ENCODE measurements at regions not wholly inside any gene's neighbourhood (a gene's known extent, or its start where the extent isn't known, plus 50 kb on each side); places are given as distances from the start of the nearest gene placed in this dataset.

GRCh38 chr7:109354552-109354951 is 784.9 kb downstream of the DNAJB9 start:
- no peak for DNase-seq
- H3K27me3 ChIP-seq = no peaks in the 10 kb centered on the region
- H3K27ac ChIP-seq = no peak overlapping the region
- no peaks in the 10 kb centered on the region for H3K4me1 ChIP-seq
- intact Hi-C loops (cut with DNase I) = no loop called here
- 89 to 96% methylated on average over 1 of the region's 1 CpG for WGBS, 2 donors
- TF ChIP-seq CTCF (IDR thresholded peaks at IDR 0.05) (no peak), POLR2A (IDR thresholded peaks at IDR 0.05) (no peak)
- H3K9me3 ChIP-seq = no peaks in the 10 kb centered on the region
- no peak overlapping the region for H3K4me3 ChIP-seq (replicated peaks in 1 of 3)
- H3K36me3 ChIP-seq = no peaks in the 10 kb centered on the region

GRCh38 chr7:109375823-109376222 is 806.1 kb downstream of the DNAJB9 start:
- no peak for DNase-seq
- intact Hi-C loops (cut with DNase I) = no loop called here
- Histone ChIP-seq H3K36me3 (no peaks in the 10 kb centered on the region), H3K4me3 (replicated peaks in 1 of 3) (no peak overlapping the region), H3K27ac (no peak overlapping the region), H3K4me1 (no peaks in the 10 kb centered on the region), H3K27me3 (no peaks in the 10 kb centered on the region), H3K9me3 (no peaks in the 10 kb centered on the region)
- TF ChIP-seq CTCF (IDR thresholded peaks at IDR 0.05) (no peak), POLR2A (IDR thresholded peaks at IDR 0.05) (no peak)

- Histone ChIP-seq H3K9me3 (no peaks in the 10 kb centered on the region), H3K36me3 (no peaks in the 10 kb centered on the region), H3K4me3 (replicated peaks in 1 of 3) (no peak overlapping the region), H3K4me1 (no peaks in the 10 kb centered on the region), H3K27me3 (no peaks in the 10 kb centered on the region), H3K27ac (no peak overlapping the region)
- no peak for TF ChIP-seq POLR2A (IDR thresholded peaks at IDR 0.05)
- no peak for TF ChIP-seq CTCF (IDR thresholded peaks at IDR 0.05)
- no peak for DNase-seq
- intact Hi-C loops (cut with DNase I) = no loop called here
Measured at GRCh38 chr7:109376576-109376975, 806.9 kb downstream of the DNAJB9 start.

GRCh38 chr7:109377076-109377884 is 807.6 kb downstream of the DNAJB9 start:
- no peaks in the 10 kb centered on the region for H3K4me1 ChIP-seq
- WGBS, 2 donors = 83 to 86% methylated on average over 3 of the region's 3 CpGs
- H3K9me3 ChIP-seq = no peaks in the 10 kb centered on the region
- intact Hi-C loops (cut with DNase I) = no loop called here
- no peak overlapping the region for H3K27ac ChIP-seq
- H3K36me3 ChIP-seq = no peaks in the 10 kb centered on the region
- TF ChIP-seq POLR2A (IDR thresholded peaks at IDR 0.05) (no peak), CTCF (IDR thresholded peaks at IDR 0.05) (no peak)
- DNase-seq = no peak
- H3K27me3 ChIP-seq = no peaks in the 10 kb centered on the region
- H3K4me3 ChIP-seq (replicated peaks in 1 of 3) = no peak overlapping the region

GRCh38 chr7:109386959-109387358 is 817.3 kb downstream of the DNAJB9 start:
- 89 to 100% methylated on average over 2 of the region's 2 CpGs for whole genome bisulfite sequencing, 2 donors

More at GRCh38 chr7:109386959-109387358, 817.3 kb downstream of the DNAJB9 start:
- Histone ChIP-seq H3K27ac (no peak overlapping the region), H3K9me3 (no peaks in the 10 kb centered on the region), H3K27me3 (no peaks in the 10 kb centered on the region), H3K4me1 (no peaks in the 10 kb centered on the region), H3K36me3 (no peaks in the 10 kb centered on the region), H3K4me3 (replicated peaks in 1 of 3) (no peak overlapping the region)
- TF ChIP-seq POLR2A (IDR thresholded peaks at IDR 0.05) (no peak), CTCF (IDR thresholded peaks at IDR 0.05) (no peak)
- DNase-seq = no peak
- intact Hi-C loops (cut with DNase I) = no loop called here

Measured in thyroid gland (tissue), 4 donors.